ENCODE measurements at regions not wholly inside any gene's neighbourhood (a gene's known extent, or its start where the extent isn't known, plus 50 kb on each side); places are given as distances from the start of the nearest gene placed in this dataset.

DNA sequence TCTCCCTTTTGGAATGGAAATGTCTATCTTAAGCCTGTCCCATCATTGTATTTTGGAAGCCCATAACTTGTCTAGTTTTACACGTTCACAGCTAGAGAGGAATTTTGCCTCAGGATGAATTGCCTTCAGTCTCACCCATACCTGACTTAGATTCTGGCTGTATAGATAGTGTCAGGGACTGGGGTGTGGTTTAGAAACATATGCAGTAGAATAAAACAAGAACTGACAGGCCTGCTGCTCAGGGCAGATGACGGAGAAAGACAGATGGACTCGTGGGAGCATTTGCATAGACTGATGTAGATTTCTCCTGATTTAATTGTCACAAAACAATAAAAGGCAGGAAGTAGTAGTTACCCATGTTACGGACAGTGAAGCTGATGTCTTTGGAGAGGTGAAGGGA is 166.7 kb downstream of the UCK2 start:
- H3K9ac ChIP-seq (ENCODE audit: low read length) = no peak overlapping the region
- H3K4me2 ChIP-seq (ENCODE audit: low read length) = no peak overlapping the region
- no peaks in the 10 kb centered on the region for H4K20me1 ChIP-seq (ENCODE audit: insufficient read depth)
- H3K27me3 ChIP-seq (ENCODE audit: insufficient read depth, low read length) = 0 out of 2 replicates have a peak, but pooled peaks cover 10% of the 10 kb centered on the region
- no peak overlapping the region for H3K4me3 ChIP-seq (replicated peaks in 1 of 2; ENCODE audit: low read depth in 1 of 2, low read length in 2 of 2)
- no TSS peak for BruUV-seq (replicated peaks)
- ChIA-PET POLR2A (no interaction called here), CTCF (no interaction called here), RAD21 (ENCODE audit: low non-redundant PET in 1 of 2, low total read pairs in 2 of 2, uncharacterized antibody in 2 of 2, unreplicated experiment in 2 of 2) (no interaction called here)
- intact Hi-C loops (cut with micrococcal nuclease) = no loop called here
- no peaks in the 10 kb centered on the region for H3K9me3 ChIP-seq (ENCODE audit: control insufficient read depth in 1 of 2, insufficient read depth in 1 of 2, low read depth in 1 of 2, low read length in 2 of 2)
- ATAC-seq (no peak), DNase-seq (ENCODE audit: low read depth, low spot score) (no peak)
- no peaks in the 10 kb centered on the region for H3K79me2 ChIP-seq (ENCODE audit: insufficient read depth, low read length)
- TF ChIP-seq RAD21 (IDR thresholded peaks at IDR 0.05; ENCODE audit: low read depth) (no peak), SP1 (IDR thresholded peaks at IDR 0.05; ENCODE audit: low read depth) (no peak), MAX (IDR thresholded peaks at IDR 0.05) (no peak), POLR2A (IDR thresholded peaks at IDR 0.05; ENCODE audit: borderline replicate concordance, extremely low read depth, insufficient read depth, insufficient read length) (no peak), TCF7L2 (IDR thresholded peaks at IDR 0.05; ENCODE audit: borderline replicate concordance, extremely low read depth, insufficient read depth, insufficient read length) (no peak), EZH2 (IDR thresholded peaks at IDR 0.05) (no peak), EGR1 (IDR thresholded peaks at IDR 0.05; ENCODE audit: low read depth) (no peak), EZH2phosphoT487 (IDR thresholded peaks at IDR 0.05; ENCODE audit: borderline replicate concordance) (no peak), SIN3A (IDR thresholded peaks at IDR 0.05; ENCODE audit: low read depth) (no peak), CEBPB (IDR thresholded peaks at IDR 0.05; ENCODE audit: low read depth) (no peak)
- TF ChIP-seq, protein P1, sequence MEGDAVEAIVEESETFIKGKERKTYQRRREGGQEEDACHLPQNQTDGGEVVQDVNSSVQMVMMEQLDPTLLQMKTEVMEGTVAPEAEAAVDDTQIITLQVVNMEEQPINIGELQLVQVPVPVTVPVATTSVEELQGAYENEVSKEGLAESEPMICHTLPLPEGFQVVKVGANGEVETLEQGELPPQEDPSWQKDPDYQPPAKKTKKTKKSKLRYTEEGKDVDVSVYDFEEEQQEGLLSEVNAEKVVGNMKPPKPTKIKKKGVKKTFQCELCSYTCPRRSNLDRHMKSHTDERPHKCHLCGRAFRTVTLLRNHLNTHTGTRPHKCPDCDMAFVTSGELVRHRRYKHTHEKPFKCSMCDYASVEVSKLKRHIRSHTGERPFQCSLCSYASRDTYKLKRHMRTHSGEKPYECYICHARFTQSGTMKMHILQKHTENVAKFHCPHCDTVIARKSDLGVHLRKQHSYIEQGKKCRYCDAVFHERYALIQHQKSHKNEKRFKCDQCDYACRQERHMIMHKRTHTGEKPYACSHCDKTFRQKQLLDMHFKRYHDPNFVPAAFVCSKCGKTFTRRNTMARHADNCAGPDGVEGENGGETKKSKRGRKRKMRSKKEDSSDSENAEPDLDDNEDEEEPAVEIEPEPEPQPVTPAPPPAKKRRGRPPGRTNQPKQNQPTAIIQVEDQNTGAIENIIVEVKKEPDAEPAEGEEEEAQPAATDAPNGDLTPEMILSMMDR (IDR thresholded peaks at IDR 0.05 in 2 of 3, conservative IDR thresholded peaks at IDR 0.05 in 1 of 3; ENCODE audit: borderline replicate concordance in 1 of 3, insufficient read depth in 1 of 3, low read depth in 2 of 3, low read length in 2 of 3) = no peak
- no peaks in the 10 kb centered on the region for H3K9me2 ChIP-seq (ENCODE audit: insufficient read depth)
- H3K36me3 ChIP-seq (ENCODE audit: control insufficient read depth in 1 of 2, insufficient read depth in 2 of 2, low read length in 2 of 2) = no peaks in the 10 kb centered on the region
- H3K27ac ChIP-seq (ENCODE audit: low read depth, low read length) = no peak overlapping the region
- H2AFZ ChIP-seq (ENCODE audit: low read depth, low read length, poor library complexity, severe bottlenecking) = no peak overlapping the region
- no peaks in the 10 kb centered on the region for H3K4me1 ChIP-seq (ENCODE audit: control insufficient read depth in 1 of 2, insufficient read depth in 2 of 2, low read length in 2 of 2)
